Mucosa of rectum (tissue), 2 donors: ENCODE measurements at regions not wholly inside any gene's neighbourhood (a gene's known extent, or its start where the extent isn't known, plus 50 kb on each side); places are given as distances from the start of the nearest gene placed in this dataset.
"Not testable (repeated sequence)": the region's sequence is repeated elsewhere in the genome, so short reads cannot be mapped to it uniquely, and the experiment has no call there.

Experiments used
- H3K27ac ChIP-seq, 2 donors: one replicate each; pipeline ENCODE4 v1.7.0; 2013; ENCODE audit warnings: inconsistent platforms in 2 of 2, low read depth in 2 of 2, low read length in 2 of 2
- H3K27me3 ChIP-seq, 2 donors: one replicate each; pipeline ENCODE4 v1.7.0; 2013; ENCODE audit warnings: low read length in 2 of 2; ENCODE audit not compliant: control insufficient read depth in 2 of 2, insufficient read depth in 2 of 2
- H3K36me3 ChIP-seq, 2 donors: one replicate each; pipeline ENCODE4 v1.7.0; 2013; ENCODE audit warnings: low read length in 2 of 2; ENCODE audit not compliant: control insufficient read depth in 2 of 2, insufficient read depth in 2 of 2
- H3K4me1 ChIP-seq, 2 donors: one replicate each; pipeline ENCODE4 v1.7.0; 2013; ENCODE audit warnings: low read length in 2 of 2, mild to moderate bottlenecking in 1 of 2; ENCODE audit not compliant: control insufficient read depth in 2 of 2, insufficient read depth in 2 of 2
- H3K4me3 ChIP-seq, 2 donors: one replicate each; pipeline ENCODE4 v1.7.0; 2013; ENCODE audit warnings: low read length in 2 of 2
- H3K9ac ChIP-seq, 2 donors: one replicate each; pipeline ENCODE4 v1.7.0; 2013; ENCODE audit warnings: low read length in 2 of 2, low read depth in 1 of 2, mild to moderate bottlenecking in 1 of 2
- H3K9me3 ChIP-seq, 2 donors: one replicate each; pipeline ENCODE4 v1.7.0; 2013; ENCODE audit warnings: low read length in 2 of 2; ENCODE audit not compliant: control insufficient read depth in 2 of 2
- donor health status: healthy.
- donor health status: Normal muscosa, but diverticular disease.

DNA sequence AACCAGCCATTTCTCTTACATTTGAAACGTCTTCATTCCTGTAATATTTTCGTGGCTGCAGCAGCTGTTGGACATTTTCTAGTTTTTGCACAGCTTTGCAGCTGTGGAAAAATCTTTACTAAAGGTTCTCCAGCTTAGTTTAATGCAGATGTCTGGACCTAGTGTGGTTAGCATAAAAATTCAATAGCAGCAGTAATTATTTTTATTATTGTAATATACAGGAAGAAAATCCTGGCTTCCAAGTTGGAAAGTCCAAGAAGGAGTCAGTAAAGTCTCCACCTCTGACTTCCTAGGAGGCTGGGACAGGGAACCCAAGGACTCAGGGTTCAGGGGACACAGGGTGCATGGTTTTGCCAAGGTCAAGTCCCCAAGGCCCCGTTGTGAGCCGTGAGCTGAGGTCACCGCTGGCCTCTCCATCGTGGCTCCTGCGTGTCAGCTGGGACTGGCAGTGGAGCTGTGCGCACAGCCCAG is 230.6 kb downstream of the FNDC1 start:
- no peaks in the 10 kb centered on the region for H3K27me3 ChIP-seq
- no peaks in the 10 kb centered on the region for H3K36me3 ChIP-seq
- H3K9me3 ChIP-seq = no peaks in the 10 kb centered on the region
- no peak overlapping the region for H3K4me3 ChIP-seq
- no peak overlapping the region for H3K27ac ChIP-seq
- H3K9ac ChIP-seq = no peak overlapping the region
- H3K4me1 ChIP-seq = no peaks in the 10 kb centered on the region

DNA sequence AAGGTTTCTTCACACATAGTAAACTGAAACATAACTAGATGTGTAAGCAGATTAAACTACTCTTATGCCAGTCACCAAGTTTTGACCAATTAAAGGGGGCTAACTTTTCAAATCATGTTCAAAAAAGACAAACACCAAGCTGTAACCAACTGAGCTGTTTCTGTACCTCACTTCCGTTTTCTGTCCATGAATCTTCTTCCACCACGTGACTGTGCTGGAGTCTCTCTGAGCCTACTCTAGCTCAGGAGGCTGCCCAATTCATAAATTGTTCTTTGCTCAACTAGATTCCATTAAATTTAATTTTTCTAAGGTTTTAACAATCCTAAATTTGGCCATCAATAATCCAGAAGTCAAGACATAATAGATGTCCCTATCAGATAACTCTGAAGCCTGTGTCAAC is 229.4 kb downstream of the FNDC1 start:
- H3K4me3 ChIP-seq = no peak overlapping the region
- no peak overlapping the region for H3K9ac ChIP-seq
- H3K27ac ChIP-seq = no peak overlapping the region
- no peaks in the 10 kb centered on the region for H3K9me3 ChIP-seq
- no peaks in the 10 kb centered on the region for H3K27me3 ChIP-seq
- no peaks in the 10 kb centered on the region for H3K36me3 ChIP-seq
- no peaks in the 10 kb centered on the region for H3K4me1 ChIP-seq

DNA sequence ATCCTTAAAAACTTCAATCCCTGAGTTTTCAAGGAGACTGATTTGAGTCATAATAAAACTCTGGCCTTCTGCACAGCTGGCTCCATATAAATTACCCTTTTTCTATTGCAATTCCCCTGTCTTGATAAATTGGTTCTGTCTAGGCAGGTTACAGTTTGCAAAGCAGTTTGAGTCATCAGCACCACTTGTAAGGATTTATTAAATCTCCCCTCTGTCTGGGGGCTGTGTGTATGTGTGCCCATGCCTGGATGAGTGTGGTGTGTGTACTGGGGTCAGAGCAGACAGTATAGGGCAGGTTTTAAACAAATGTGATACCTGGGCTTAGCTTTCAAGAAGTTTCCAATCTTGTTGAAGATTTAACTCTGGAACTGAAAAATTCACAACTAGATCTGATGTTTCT is 228.6 kb downstream of the FNDC1 start:
- H3K9me3 ChIP-seq = no peaks in the 10 kb centered on the region
- H3K27me3 ChIP-seq = no peaks in the 10 kb centered on the region
- no peaks in the 10 kb centered on the region for H3K36me3 ChIP-seq
- no peak overlapping the region for H3K9ac ChIP-seq
- H3K4me3 ChIP-seq = no peak overlapping the region
- no peaks in the 10 kb centered on the region for H3K4me1 ChIP-seq
- no peak overlapping the region for H3K27ac ChIP-seq

DNA sequence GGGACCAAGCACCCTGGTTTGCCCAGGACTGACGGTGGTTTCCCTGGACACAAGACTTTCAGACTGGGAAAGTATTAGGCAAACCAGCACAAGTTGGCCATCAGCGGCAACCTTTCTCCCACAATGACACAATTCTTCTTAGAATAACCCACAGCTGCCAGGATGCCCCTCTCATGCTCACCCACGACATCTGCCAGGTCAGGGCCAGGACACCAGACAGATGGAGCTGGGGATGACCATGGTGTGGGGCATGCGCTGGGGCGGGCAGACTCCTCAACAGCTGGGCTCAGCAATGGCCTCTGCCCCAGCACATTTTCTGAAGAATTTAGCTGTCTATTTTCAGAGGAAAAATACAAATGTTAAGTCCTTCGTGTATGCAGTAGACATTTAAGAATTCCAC is 226.4 kb downstream of the FNDC1 start:
- Histone ChIP-seq H3K9ac (no peak overlapping the region), H3K9me3 (no peaks in the 10 kb centered on the region), H3K27ac (no peak overlapping the region), H3K36me3 (no peaks in the 10 kb centered on the region), H3K27me3 (no peaks in the 10 kb centered on the region), H3K4me3 (no peak overlapping the region), H3K4me1 (no peaks in the 10 kb centered on the region)

DNA sequence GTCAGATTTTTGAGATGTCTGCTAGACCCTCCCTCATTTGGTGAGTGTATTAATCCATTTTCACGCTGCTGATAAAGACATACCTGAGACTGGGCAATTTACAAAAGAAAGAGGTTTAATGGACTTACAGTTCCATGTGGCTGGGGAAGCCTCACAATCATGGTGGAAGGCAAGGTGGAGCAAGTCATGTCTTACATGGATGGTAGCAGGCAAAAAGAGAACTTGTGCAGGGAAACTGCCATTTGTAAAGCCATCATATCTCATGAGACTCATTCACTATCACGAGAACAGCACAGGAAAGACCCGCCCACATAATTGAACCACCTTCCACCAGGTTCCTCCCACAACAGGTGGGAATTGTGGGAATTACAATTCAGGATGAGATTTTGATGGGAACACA is 223.5 kb downstream of the FNDC1 start:
- H3K4me1 ChIP-seq, H3K9me3 ChIP-seq, H3K27me3 ChIP-seq, H3K36me3 ChIP-seq, H3K27ac ChIP-seq, H3K9ac ChIP-seq, H3K4me3 ChIP-seq: not testable (repeated sequence)

DNA sequence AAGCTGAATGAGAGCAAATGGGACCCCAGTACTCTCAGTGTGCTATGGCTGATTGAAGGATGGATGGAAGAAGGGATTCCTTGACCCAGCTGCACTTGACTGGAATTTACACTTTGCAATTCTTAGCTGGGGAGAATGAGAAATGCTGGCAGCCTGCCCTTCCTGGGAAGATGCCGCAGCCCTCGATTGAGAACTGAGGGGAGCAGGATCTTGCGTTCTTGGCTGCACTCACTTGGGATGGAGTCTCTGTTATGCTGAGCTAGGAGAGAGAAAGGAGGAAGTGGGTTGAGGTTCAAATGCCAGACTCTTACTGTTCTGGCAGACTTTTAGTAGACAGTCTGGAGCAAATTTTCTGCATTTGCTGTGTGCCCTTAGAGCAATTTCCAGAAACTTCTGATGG is 221.2 kb downstream of the FNDC1 start:
- H3K9me3 ChIP-seq = no peaks in the 10 kb centered on the region
- H3K9ac ChIP-seq = no peak overlapping the region
- H3K36me3 ChIP-seq = no peaks in the 10 kb centered on the region
- H3K4me1 ChIP-seq = no peaks in the 10 kb centered on the region
- no peak overlapping the region for H3K4me3 ChIP-seq
- H3K27ac ChIP-seq = no peak overlapping the region
- no peaks in the 10 kb centered on the region for H3K27me3 ChIP-seq

DNA sequence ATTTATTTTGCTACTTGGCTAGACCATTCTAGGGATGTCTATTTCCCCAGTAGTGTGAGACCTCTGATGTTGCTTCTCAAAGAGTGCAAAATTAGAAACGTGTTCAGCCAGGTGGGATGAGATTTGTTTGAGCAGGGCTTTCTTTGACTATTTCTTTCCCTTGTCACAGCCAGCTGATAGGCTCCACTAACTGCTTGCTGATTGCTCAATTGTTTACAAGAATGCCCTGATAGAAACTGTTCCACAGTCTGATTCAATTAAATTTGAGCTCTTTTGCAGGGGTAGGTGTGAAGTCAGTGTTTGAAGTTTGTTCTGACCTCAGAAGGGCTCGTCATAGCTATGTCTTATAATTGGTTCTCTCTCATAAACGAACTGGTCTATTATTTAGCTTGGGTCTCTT is 220.5 kb downstream of the FNDC1 start:
- Histone ChIP-seq H3K9ac (no peak overlapping the region), H3K36me3 (no peaks in the 10 kb centered on the region), H3K27ac (no peak overlapping the region), H3K4me3 (no peak overlapping the region), H3K27me3 (no peaks in the 10 kb centered on the region), H3K4me1 (no peaks in the 10 kb centered on the region), H3K9me3 (no peaks in the 10 kb centered on the region)

DNA sequence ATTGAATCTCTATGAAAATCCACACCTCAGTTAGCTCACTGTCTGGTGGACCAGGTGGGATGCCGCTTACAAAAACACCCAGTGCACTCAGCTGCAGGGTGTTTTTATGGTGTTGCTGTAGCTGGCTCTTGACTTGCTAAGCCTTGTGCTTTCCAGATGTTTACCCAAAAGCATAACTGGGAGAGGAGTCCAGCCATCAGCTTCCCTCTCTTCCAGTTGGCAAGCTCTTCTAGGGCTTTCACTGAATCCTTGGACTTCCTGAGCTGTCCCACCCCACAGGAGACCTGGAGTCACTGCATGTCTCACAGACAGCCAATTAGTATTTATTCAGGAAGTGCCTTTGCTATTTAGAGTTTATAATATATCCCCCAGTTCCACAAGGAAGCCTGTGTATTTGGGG is 210.9 kb downstream of the FNDC1 start:
- H3K36me3 ChIP-seq = no peaks in the 10 kb centered on the region
- no peak overlapping the region for H3K9ac ChIP-seq
- H3K27me3 ChIP-seq = no peaks in the 10 kb centered on the region
- no peak overlapping the region for H3K4me3 ChIP-seq
- H3K27ac ChIP-seq = no peak overlapping the region
- no peaks in the 10 kb centered on the region for H3K9me3 ChIP-seq
- H3K4me1 ChIP-seq = no peaks in the 10 kb centered on the region

DNA sequence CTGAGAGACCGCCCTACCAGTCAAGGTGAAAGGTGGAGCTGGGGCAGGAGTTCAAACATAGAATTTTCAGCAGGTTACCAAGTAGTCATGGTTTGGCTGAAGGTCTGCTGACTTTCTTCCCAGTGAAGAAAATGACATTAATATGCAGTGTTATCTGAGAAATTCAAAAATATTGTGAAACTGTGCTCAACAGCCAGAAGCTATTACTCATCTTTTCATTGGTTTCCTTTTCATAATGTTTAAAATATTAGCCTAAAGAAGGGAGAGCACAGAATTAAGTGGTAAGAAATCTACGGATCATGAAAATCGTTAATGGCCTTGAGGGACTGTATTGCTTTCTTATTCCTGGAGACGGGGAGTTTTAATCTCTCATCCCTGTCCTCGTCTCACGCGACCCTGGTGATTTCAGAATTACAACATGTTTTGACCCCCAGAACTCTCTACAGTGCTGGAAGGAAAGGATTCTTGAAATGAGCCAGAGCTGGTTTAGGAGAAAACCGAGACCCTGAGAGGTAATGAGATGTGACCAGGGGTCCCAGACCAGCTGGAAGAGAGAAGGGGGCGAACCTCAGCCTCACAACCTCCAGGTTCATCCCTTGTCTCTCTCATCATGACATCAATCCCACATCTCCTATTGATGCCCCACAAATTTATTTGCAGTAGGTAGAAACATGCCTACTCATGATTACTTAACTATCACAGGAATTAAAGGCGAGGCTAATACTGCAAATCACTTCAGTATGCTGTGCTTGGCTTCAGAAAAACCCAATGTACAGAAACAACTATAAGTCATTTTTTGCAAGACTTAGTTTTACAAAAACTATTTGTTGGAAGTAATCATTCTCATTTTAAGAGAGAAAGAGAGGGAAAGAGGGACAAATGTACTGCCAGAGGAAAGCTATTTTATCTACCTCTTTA is 209.5 kb downstream of the FNDC1 start:
- Histone ChIP-seq H3K27ac (no peak overlapping the region), H3K27me3 (no peaks in the 10 kb centered on the region), H3K4me3 (no peak overlapping the region), H3K36me3 (no peaks in the 10 kb centered on the region), H3K4me1 (no peaks in the 10 kb centered on the region), H3K9me3 (no peaks in the 10 kb centered on the region), H3K9ac (no peak overlapping the region)

DNA sequence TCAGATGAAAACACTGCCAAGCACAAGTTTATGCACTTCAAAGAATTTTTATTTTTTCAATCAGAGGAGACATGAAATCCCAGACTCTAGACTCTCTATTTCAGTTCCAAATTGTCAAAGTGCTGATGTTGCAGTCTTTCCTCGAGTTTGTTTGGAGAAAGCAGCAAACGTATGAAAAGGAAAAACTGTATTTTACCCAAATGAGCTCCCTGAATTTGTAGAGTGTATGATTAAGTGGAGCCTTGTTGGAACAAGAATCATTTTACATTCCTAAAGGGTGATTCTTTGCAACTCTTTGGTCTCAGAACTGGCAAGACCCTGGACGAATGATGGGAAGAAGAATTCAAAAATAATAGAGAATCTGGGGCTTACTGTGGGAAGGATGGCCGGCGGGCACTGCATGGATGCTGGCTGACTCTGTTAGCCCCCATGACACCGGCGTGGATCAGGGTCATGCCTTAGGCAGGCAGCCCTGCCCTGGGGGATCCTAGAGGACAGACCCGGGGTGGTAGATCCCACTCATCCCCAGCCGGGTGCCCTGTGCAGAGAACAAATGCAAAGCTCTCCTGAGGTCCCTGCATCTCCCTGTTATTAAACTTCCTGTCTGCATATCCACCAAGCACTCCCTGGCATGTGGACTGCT is 207.4 kb downstream of the FNDC1 start:
- Histone ChIP-seq H3K9ac (no peak overlapping the region), H3K9me3 (no peaks in the 10 kb centered on the region), H3K27me3 (no peaks in the 10 kb centered on the region), H3K27ac (no peak overlapping the region), H3K36me3 (no peaks in the 10 kb centered on the region), H3K4me1 (no peaks in the 10 kb centered on the region), H3K4me3 (no peak overlapping the region)
